ENCODE measurements at regions not wholly inside any gene's neighbourhood (a gene's known extent, or its start where the extent isn't known, plus 50 kb on each side); places are given as distances from the start of the nearest gene placed in this dataset.

DNA sequence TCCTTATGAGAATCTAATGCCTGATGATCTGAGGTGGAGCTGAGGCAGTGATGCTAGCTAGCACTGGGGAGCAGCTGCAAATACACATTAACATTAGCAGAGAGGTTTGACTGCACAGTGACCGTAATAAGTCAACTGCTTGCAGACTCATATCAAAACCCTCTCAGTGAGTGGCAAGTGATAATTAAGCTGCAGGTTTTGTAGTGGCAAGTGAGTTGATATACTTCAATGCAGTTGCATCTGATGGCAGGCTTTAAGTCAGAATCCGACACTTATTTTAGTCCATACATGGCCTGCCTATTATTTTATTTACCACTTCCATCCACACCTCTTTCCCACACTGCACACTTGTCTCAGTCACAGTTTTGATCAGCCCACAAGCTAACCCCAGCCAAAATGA, 209.2 kb upstream of the IRS2 start:
- Histone ChIP-seq H3K36me3 (no peaks in the 10 kb centered on the region), H3K27me3 (no peaks in the 10 kb centered on the region), H3K4me1 (no peaks in the 10 kb centered on the region), H3K4me3 (no peak overlapping the region), H3K9ac (ENCODE audit: low read depth in 2 of 2, low read length in 2 of 2) (no peak overlapping the region), H3K27ac (no peak overlapping the region), H3K9me3 (no peaks in the 10 kb centered on the region)
- DNase-seq: no peak
- no peak for TF ChIP-seq CTCF (IDR thresholded peaks at IDR 0.05)
- intact Hi-C loops (cut with DNase I): no loop called here

- Histone ChIP-seq H3K4me1 (no peaks in the 10 kb centered on the region), H3K4me3 (no peak overlapping the region), H3K36me3 (no peaks in the 10 kb centered on the region), H3K9ac (ENCODE audit: low read depth in 2 of 2, low read length in 2 of 2) (no peak overlapping the region), H3K27ac (no peak overlapping the region), H3K9me3 (no peaks in the 10 kb centered on the region), H3K27me3 (no peaks in the 10 kb centered on the region)
- no peak for TF ChIP-seq CTCF (IDR thresholded peaks at IDR 0.05)
- intact Hi-C loops (cut with DNase I): no loop called here
- DNase-seq: no peak
Measured at GRCh38 chr13:109990296-109990695, 203.9 kb upstream of the IRS2 start.

- no peak overlapping the region for H3K4me3 ChIP-seq
- no peak for TF ChIP-seq CTCF (IDR thresholded peaks at IDR 0.05)
- no peaks in the 10 kb centered on the region for H3K4me1 ChIP-seq
- H3K9ac ChIP-seq (ENCODE audit: low read depth in 2 of 2, low read length in 2 of 2): no peak overlapping the region
- H3K36me3 ChIP-seq: no peaks in the 10 kb centered on the region
- no peaks in the 10 kb centered on the region for H3K9me3 ChIP-seq
- H3K27me3 ChIP-seq: no peaks in the 10 kb centered on the region
- intact Hi-C loops (cut with DNase I): no loop called here
- DNase-seq: no peak
- H3K27ac ChIP-seq: no peak overlapping the region
Measured at GRCh38 chr13:109989686-109990085, 203.3 kb upstream of the IRS2 start.

- Histone ChIP-seq H3K36me3 (no peaks in the 10 kb centered on the region), H3K9me3 (no peaks in the 10 kb centered on the region), H3K27me3 (no peaks in the 10 kb centered on the region), H3K4me3 (no peak overlapping the region), H3K27ac (no peak overlapping the region), H3K4me1 (no peaks in the 10 kb centered on the region), H3K9ac (ENCODE audit: low read depth in 2 of 2, low read length in 2 of 2) (no peak overlapping the region)
- TF ChIP-seq CTCF (IDR thresholded peaks at IDR 0.05): no peak
- DNase-seq: no peak
- intact Hi-C loops (cut with DNase I): no loop called here
Measured at GRCh38 chr13:109989155-109989554, 202.8 kb upstream of the IRS2 start.

- no peak overlapping the region for H3K4me3 ChIP-seq
- H3K4me1 ChIP-seq: no peaks in the 10 kb centered on the region
- intact Hi-C loops (cut with DNase I): no loop called here
Measured at GRCh38 chr13:109986851-109987250, 200.5 kb upstream of the IRS2 start.

More at GRCh38 chr13:109986851-109987250, 200.5 kb upstream of the IRS2 start:
- no peak for TF ChIP-seq CTCF (IDR thresholded peaks at IDR 0.05)
- Histone ChIP-seq H3K9me3 (no peaks in the 10 kb centered on the region), H3K27me3 (no peaks in the 10 kb centered on the region), H3K9ac (ENCODE audit: low read depth in 2 of 2, low read length in 2 of 2) (no peak overlapping the region), H3K36me3 (no peaks in the 10 kb centered on the region), H3K27ac (no peak overlapping the region)
- no peak for DNase-seq
